ENCODE measurements at regions not wholly inside any gene's neighbourhood (a gene's known extent, or its start where the extent isn't known, plus 50 kb on each side); places are given as distances from the start of the nearest gene placed in this dataset.

DNA sequence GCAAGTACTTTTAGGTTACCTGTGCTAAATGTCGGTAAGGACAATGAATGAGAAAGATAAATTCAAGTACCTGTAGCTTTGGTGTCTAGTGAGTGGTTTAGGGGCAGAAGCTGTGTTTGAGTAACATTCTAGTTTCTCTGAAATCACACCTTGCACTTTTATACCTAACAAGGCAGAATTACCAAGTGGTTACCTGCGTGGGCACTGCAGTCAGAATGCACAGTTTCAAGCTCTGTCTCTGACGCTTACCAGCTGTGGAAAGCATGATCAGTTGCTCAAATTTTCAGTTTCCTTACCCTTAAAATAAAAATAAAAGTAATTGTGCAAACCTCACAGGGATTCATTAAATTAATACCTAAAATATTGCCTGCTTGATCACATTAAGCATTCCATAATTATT is 846.9 kb upstream of the VRK2 start:
- Histone ChIP-seq H3K4me3 (replicated peaks in 1 of 3; ENCODE audit: insufficient read depth in 1 of 3, low read depth in 2 of 3, low read length in 3 of 3) (no peak overlapping the region), H3K9me3 (ENCODE audit: low read length) (peaks cover 15% of the 10 kb centered on the region), H2AFZ (ENCODE audit: low read length) (no peak overlapping the region), H3K36me3 (replicated peaks in 1 of 2; ENCODE audit: control insufficient read depth in 1 of 2, insufficient read depth in 2 of 2, low read length in 2 of 2) (no peaks in the 10 kb centered on the region), H4K20me1 (ENCODE audit: insufficient read depth, low read length) (no peaks in the 10 kb centered on the region), H3K27me3 (ENCODE audit: control insufficient read depth in 1 of 2, insufficient read depth in 2 of 2, low read length in 2 of 2) (no peaks in the 10 kb centered on the region), H3K79me2 (ENCODE audit: insufficient read depth, low read length) (no peaks in the 10 kb centered on the region), H3K27ac (ENCODE audit: extremely low read length, insufficient read depth, low read length) (no peak overlapping the region), H3K4me1 (ENCODE audit: insufficient read depth, low read length) (no peaks in the 10 kb centered on the region), H3K4me2 (ENCODE audit: low read depth, low read length) (no peak overlapping the region), H3K9ac (ENCODE audit: insufficient read depth, low read depth, low read length) (no peak overlapping the region)
- BruUV-seq (replicated peaks): no TSS peak
- ATAC-seq: no peak
- DNase-seq (ENCODE audit: low spot score): no peak
- CTCF ChIA-PET (ENCODE audit: low intra/inter-chr PET ratio, low total read pairs): no interaction called here
- FAIRE-seq: no peak
- POLR2A ChIA-PET: no interaction called here
- in situ Hi-C loops (cut with HindIII; ENCODE audit: extremely low pct_ligation_motif_present, low pct_unique_long_range_greater_than_20kb) (no loop called here), intact Hi-C loops (cut with micrococcal nuclease; ENCODE audit: unreplicated experiment) (loop anchor here (10.0 kb wide), 1 partner anchor 395 kb away; no protein-coding TSS in a partner anchor)
- 3% methylated on average over 3 of the region's 3 CpGs for WGBS (ENCODE audit: low lambda C conversion rate)
- TF ChIP-seq, protein P1, sequence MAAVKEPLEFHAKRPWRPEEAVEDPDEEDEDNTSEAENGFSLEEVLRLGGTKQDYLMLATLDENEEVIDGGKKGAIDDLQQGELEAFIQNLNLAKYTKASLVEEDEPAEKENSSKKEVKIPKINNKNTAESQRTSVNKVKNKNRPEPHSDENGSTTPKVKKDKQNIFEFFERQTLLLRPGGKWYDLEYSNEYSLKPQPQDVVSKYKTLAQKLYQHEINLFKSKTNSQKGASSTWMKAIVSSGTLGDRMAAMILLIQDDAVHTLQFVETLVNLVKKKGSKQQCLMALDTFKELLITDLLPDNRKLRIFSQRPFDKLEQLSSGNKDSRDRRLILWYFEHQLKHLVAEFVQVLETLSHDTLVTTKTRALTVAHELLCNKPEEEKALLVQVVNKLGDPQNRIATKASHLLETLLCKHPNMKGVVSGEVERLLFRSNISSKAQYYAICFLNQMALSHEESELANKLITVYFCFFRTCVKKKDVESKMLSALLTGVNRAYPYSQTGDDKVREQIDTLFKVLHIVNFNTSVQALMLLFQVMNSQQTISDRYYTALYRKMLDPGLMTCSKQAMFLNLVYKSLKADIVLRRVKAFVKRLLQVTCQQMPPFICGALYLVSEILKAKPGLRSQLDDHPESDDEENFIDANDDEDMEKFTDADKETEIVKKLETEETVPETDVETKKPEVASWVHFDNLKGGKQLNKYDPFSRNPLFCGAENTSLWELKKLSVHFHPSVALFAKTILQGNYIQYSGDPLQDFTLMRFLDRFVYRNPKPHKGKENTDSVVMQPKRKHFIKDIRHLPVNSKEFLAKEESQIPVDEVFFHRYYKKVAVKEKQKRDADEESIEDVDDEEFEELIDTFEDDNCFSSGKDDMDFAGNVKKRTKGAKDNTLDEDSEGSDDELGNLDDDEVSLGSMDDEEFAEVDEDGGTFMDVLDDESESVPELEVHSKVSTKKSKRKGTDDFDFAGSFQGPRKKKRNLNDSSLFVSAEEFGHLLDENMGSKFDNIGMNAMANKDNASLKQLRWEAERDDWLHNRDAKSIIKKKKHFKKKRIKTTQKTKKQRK (IDR thresholded peaks at IDR 0.05; ENCODE audit: low read length): no peak
- no peak for TF ChIP-seq HOXA3 (CRISPR knock-in tag; IDR thresholded peaks at IDR 0.05)
- TF ChIP-seq, protein P2, sequence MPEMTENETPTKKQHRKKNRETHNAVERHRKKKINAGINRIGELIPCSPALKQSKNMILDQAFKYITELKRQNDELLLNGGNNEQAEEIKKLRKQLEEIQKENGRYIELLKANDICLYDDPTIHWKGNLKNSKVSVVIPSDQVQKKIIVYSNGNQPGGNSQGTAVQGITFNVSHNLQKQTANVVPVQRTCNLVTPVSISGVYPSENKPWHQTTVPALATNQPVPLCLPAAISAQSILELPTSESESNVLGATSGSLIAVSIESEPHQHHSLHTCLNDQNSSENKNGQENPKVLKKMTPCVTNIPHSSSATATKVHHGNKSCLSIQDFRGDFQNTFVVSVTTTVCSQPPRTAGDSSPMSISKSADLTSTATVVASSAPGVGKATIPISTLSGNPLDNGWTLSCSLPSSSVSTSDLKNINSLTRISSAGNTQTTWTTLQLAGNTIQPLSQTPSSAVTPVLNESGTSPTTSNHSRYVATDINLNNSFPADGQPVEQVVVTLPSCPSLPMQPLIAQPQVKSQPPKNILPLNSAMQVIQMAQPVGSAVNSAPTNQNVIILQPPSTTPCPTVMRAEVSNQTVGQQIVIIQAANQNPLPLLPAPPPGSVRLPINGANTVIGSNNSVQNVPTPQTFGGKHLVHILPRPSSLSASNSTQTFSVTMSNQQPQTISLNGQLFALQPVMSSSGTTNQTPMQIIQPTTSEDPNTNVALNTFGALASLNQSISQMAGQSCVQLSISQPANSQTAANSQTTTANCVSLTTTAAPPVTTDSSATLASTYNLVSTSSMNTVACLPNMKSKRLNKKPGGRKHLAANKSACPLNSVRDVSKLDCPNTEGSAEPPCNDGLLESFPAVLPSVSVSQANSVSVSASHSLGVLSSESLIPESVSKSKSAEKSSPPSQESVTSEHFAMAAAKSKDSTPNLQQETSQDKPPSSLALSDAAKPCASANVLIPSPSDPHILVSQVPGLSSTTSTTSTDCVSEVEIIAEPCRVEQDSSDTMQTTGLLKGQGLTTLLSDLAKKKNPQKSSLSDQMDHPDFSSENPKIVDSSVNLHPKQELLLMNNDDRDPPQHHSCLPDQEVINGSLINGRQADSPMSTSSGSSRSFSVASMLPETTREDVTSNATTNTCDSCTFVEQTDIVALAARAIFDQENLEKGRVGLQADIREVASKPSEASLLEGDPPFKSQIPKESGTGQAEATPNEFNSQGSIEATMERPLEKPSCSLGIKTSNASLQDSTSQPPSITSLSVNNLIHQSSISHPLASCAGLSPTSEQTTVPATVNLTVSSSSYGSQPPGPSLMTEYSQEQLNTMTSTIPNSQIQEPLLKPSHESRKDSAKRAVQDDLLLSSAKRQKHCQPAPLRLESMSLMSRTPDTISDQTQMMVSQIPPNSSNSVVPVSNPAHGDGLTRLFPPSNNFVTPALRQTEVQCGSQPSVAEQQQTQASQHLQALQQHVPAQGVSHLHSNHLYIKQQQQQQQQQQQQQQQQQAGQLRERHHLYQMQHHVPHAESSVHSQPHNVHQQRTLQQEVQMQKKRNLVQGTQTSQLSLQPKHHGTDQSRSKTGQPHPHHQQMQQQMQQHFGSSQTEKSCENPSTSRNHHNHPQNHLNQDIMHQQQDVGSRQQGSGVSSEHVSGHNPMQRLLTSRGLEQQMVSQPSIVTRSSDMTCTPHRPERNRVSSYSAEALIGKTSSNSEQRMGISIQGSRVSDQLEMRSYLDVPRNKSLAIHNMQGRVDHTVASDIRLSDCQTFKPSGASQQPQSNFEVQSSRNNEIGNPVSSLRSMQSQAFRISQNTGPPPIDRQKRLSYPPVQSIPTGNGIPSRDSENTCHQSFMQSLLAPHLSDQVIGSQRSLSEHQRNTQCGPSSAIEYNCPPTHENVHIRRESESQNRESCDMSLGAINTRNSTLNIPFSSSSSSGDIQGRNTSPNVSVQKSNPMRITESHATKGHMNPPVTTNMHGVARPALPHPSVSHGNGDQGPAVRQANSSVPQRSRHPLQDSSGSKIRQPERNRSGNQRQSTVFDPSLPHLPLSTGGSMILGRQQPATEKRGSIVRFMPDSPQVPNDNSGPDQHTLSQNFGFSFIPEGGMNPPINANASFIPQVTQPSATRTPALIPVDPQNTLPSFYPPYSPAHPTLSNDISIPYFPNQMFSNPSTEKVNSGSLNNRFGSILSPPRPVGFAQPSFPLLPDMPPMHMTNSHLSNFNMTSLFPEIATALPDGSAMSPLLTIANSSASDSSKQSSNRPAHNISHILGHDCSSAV (CRISPR knock-in tag; IDR thresholded peaks at IDR 0.05; ENCODE audit: borderline replicate concordance): no peak
- TF ChIP-seq ZNF34 (CRISPR knock-in tag; IDR thresholded peaks at IDR 0.05; ENCODE audit: borderline replicate concordance): no peak
- TF ChIP-seq HMG20B (CRISPR knock-in tag; conservative IDR thresholded peaks at IDR 0.05): no peak
- no peak for TF ChIP-seq ZNF317 (CRISPR knock-in tag; IDR thresholded peaks at IDR 0.05)
- TF ChIP-seq ZNF841 (CRISPR knock-in tag; IDR thresholded peaks at IDR 0.05; ENCODE audit: borderline replicate concordance): no peak
- TF ChIP-seq MZF1 (CRISPR knock-in tag; IDR thresholded peaks at IDR 0.05; ENCODE audit: borderline replicate concordance): no peak
- no peak for TF ChIP-seq ISL2 (CRISPR knock-in tag; IDR thresholded peaks at IDR 0.05)
- TF ChIP-seq SP140L (CRISPR knock-in tag; IDR thresholded peaks at IDR 0.05; ENCODE audit: borderline replicate concordance): no peak
- TF ChIP-seq, protein P3, sequence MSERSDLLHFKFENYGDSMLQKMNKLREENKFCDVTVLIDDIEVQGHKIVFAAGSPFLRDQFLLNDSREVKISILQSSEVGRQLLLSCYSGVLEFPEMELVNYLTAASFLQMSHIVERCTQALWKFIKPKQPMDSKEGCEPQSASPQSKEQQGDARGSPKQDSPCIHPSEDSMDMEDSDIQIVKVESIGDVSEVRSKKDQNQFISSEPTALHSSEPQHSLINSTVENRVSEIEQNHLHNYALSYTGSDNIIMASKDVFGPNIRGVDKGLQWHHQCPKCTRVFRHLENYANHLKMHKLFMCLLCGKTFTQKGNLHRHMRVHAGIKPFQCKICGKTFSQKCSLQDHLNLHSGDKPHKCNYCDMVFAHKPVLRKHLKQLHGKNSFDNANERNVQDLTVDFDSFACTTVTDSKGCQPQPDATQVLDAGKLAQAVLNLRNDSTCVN (CRISPR knock-in tag; IDR thresholded peaks at IDR 0.05; ENCODE audit: borderline replicate concordance): no peak
- no peak for TF ChIP-seq PHF21A (CRISPR knock-in tag; IDR thresholded peaks at IDR 0.05)
